HEK293 (cell line): ENCODE measurements at regions not wholly inside any gene's neighbourhood (a gene's known extent, or its start where the extent isn't known, plus 50 kb on each side); places are given as distances from the start of the nearest gene placed in this dataset.

Experiments used
- FEZF1 ChIP-seq: fragments of 450-650 bp; formaldehyde crosslinking; IDR thresholded peaks from 2 replicates; pipeline ENCODE4 v1.5.1; 2016; ENCODE audit warnings: missing biosample characterization, missing genetic modification characterization
- MYNN ChIP-seq: fragments of 450-650 bp; formaldehyde crosslinking; IDR thresholded peaks from 2 replicates; pipeline ENCODE4 v1.5.1; 2016; ENCODE audit warnings: missing biosample characterization, missing genetic modification characterization, borderline replicate concordance
- YY1 ChIP-seq: fragments of 450-650 bp; formaldehyde crosslinking; IDR thresholded peaks from 2 replicates; pipeline ENCODE4 v1.5.1; 2018; ENCODE audit warnings: missing biosample characterization, missing genetic modification characterization
- ZNF76 ChIP-seq: fragments of 450-650 bp; formaldehyde crosslinking; IDR thresholded peaks from 2 replicates; pipeline ENCODE4; 2016; ENCODE audit warnings: low read depth, missing biosample characterization, missing genetic modification characterization, borderline replicate concordance
- ZNF777 ChIP-seq: fragments of 450-650 bp; formaldehyde crosslinking; IDR thresholded peaks from 2 replicates; pipeline ENCODE4 v1.5.1; 2017; ENCODE audit warnings: missing biosample characterization, missing genetic modification characterization, borderline replicate concordance
- TF ChIP-seq, protein P1 (sequence below): fragments of 450-650 bp; formaldehyde crosslinking; IDR thresholded peaks from 2 replicates; pipeline ENCODE4 v1.5.1; 2016; ENCODE audit warnings: missing biosample characterization, missing genetic modification characterization
- TF ChIP-seq, protein P2 (sequence below): fragments of 450-650 bp; formaldehyde crosslinking; optimal IDR thresholded peaks from 2 replicates; pipeline ENCODE3; 2016; ENCODE audit warnings: missing biosample characterization, mild to moderate bottlenecking, missing genetic modification characterization

DNA sequence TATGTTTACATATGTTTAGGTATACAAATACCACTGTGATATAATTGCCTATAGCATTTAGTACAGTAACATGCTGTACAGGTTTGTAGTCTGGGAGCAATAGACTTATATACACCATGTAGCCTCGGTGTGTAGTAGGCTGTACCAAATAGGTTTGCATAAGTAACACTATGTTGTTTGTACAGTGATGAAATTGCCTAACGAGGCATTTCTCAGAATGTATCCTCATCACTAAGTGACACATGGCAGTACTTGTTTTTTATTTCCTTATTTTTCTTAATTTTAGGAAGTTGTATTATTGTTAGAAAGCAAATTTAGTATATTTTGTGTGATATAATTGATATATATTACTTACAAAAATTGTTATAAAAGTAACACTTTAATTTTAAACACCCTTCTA lies 840.9 kb downstream of the LTN1 start:
- no peak for TF ChIP-seq ZNF76 (tag by site-specific recombination)
- TF ChIP-seq, protein P1, sequence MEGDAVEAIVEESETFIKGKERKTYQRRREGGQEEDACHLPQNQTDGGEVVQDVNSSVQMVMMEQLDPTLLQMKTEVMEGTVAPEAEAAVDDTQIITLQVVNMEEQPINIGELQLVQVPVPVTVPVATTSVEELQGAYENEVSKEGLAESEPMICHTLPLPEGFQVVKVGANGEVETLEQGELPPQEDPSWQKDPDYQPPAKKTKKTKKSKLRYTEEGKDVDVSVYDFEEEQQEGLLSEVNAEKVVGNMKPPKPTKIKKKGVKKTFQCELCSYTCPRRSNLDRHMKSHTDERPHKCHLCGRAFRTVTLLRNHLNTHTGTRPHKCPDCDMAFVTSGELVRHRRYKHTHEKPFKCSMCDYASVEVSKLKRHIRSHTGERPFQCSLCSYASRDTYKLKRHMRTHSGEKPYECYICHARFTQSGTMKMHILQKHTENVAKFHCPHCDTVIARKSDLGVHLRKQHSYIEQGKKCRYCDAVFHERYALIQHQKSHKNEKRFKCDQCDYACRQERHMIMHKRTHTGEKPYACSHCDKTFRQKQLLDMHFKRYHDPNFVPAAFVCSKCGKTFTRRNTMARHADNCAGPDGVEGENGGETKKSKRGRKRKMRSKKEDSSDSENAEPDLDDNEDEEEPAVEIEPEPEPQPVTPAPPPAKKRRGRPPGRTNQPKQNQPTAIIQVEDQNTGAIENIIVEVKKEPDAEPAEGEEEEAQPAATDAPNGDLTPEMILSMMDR (tag by site-specific recombination) = no peak
- no peak for TF ChIP-seq YY1
- TF ChIP-seq, protein P2, sequence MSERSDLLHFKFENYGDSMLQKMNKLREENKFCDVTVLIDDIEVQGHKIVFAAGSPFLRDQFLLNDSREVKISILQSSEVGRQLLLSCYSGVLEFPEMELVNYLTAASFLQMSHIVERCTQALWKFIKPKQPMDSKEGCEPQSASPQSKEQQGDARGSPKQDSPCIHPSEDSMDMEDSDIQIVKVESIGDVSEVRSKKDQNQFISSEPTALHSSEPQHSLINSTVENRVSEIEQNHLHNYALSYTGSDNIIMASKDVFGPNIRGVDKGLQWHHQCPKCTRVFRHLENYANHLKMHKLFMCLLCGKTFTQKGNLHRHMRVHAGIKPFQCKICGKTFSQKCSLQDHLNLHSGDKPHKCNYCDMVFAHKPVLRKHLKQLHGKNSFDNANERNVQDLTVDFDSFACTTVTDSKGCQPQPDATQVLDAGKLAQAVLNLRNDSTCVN (tag by site-specific recombination) = no peak
- TF ChIP-seq FEZF1 = no peak
- TF ChIP-seq MYNN = no peak
- TF ChIP-seq ZNF777 (tag by site-specific recombination) = no peak
